Parathyroid adenoma (tissue), 2 donors: ENCODE measurements at regions not wholly inside any gene's neighbourhood (a gene's known extent, or its start where the extent isn't known, plus 50 kb on each side); places are given as distances from the start of the nearest gene placed in this dataset.
"Not testable (repeated sequence)": the region's sequence is repeated elsewhere in the genome, so short reads cannot be mapped to it uniquely, and the experiment has no call there.

Experiments
- H2AFZ ChIP-seq: fragments of 300-600 bp; sonication (generic); one replicate; pipeline ENCODE4 v1.7.0; 2017; ENCODE audit warnings: antibody characterized with exemption, mild to moderate bottlenecking
- H3K27ac ChIP-seq: fragments of 300-600 bp; sonication (generic); one replicate; pipeline ENCODE4 v1.7.0; 2017
- H3K27me3 ChIP-seq: fragments of 300-600 bp; sonication (generic); one replicate; pipeline ENCODE4 v1.7.0; 2017; ENCODE audit warnings: low read length; ENCODE audit not compliant: control insufficient read depth, insufficient read depth
- H3K36me3 ChIP-seq: fragments of 300-600 bp; sonication (generic); one replicate; pipeline ENCODE4 v1.7.0; 2017; ENCODE audit warnings: low read length; ENCODE audit not compliant: control insufficient read depth, insufficient read depth
- H3K4me1 ChIP-seq: fragments of 300-600 bp; sonication (generic); one replicate; pipeline ENCODE4 v1.7.0; 2017; ENCODE audit warnings: control low read depth
- H3K4me2 ChIP-seq: fragments of 300-600 bp; sonication (generic); one replicate; pipeline ENCODE4 v1.7.0; 2017; ENCODE audit warnings: low read length
- H3K4me3 ChIP-seq: fragments of 300-600 bp; sonication (generic); one replicate; pipeline ENCODE4 v1.7.0; 2017; ENCODE audit warnings: low read depth, low read length
- H3K79me2 ChIP-seq: fragments of 300-600 bp; sonication (generic); one replicate; pipeline ENCODE4 v1.7.0; 2017; ENCODE audit warnings: control low read depth
- H3K9ac ChIP-seq: fragments of 300-600 bp; sonication (generic); one replicate; pipeline ENCODE4 v1.7.0; 2017; ENCODE audit warnings: mild to moderate bottlenecking
- H3K9me3 ChIP-seq: fragments of 300-600 bp; sonication (generic); one replicate; pipeline ENCODE4 v1.7.0; 2017; ENCODE audit warnings: low read length; ENCODE audit not compliant: control insufficient read depth
- TF ChIP-seq, protein P1 (sequence below): fragments of 300-600 bp; sonication (generic); IDR thresholded peaks from one replicate; pipeline ENCODE4 v1.7.0; 2017; ENCODE audit warnings: antibody characterized with exemption, mild to moderate bottlenecking
- donor health status: primary hyperparathyroidism.

DNA sequence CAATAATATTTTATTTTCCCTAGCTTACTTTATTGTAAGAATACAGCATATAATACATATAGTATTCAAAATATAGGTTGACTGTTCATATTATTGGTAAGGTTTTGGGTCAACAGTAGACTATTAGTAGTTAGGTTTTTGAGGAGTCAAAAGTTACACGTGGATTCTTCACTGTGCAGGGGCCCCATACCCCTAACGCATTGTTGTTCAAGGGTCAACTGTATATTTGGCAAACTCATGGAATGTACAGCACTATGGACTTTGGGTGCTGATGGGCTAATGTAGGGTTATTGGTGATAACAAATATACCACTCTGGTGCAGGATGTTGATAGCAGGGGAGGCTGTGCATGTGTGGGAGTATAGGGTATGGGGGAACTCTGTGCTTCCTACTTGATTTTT, 397.2 kb downstream of the BCKDHB start:
- H3K27me3 ChIP-seq, result no peaks in the 10 kb centered on the region
- no peak overlapping the region for H3K27ac ChIP-seq
- no peaks in the 10 kb centered on the region for H3K9me3 ChIP-seq
- no peaks in the 10 kb centered on the region for H3K4me1 ChIP-seq
- H2AFZ ChIP-seq, result no peak overlapping the region
- H3K4me2 ChIP-seq, result no peak overlapping the region
- H3K36me3 ChIP-seq, result no peaks in the 10 kb centered on the region
- H3K4me3 ChIP-seq, result no peak overlapping the region
- no peak overlapping the region for H3K9ac ChIP-seq
- H3K79me2 ChIP-seq, result no peaks in the 10 kb centered on the region
- TF ChIP-seq, protein P1, sequence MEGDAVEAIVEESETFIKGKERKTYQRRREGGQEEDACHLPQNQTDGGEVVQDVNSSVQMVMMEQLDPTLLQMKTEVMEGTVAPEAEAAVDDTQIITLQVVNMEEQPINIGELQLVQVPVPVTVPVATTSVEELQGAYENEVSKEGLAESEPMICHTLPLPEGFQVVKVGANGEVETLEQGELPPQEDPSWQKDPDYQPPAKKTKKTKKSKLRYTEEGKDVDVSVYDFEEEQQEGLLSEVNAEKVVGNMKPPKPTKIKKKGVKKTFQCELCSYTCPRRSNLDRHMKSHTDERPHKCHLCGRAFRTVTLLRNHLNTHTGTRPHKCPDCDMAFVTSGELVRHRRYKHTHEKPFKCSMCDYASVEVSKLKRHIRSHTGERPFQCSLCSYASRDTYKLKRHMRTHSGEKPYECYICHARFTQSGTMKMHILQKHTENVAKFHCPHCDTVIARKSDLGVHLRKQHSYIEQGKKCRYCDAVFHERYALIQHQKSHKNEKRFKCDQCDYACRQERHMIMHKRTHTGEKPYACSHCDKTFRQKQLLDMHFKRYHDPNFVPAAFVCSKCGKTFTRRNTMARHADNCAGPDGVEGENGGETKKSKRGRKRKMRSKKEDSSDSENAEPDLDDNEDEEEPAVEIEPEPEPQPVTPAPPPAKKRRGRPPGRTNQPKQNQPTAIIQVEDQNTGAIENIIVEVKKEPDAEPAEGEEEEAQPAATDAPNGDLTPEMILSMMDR, result no peak

GRCh38 chr6:80502871-80503270, 396.4 kb downstream of the BCKDHB start:
- no peak overlapping the region for H3K4me3 ChIP-seq
- no peak overlapping the region for H2AFZ ChIP-seq
- H3K4me2 ChIP-seq, result no peak overlapping the region
- H3K4me1 ChIP-seq, result no peaks in the 10 kb centered on the region
- no peaks in the 10 kb centered on the region for H3K9me3 ChIP-seq
- no peak overlapping the region for H3K27ac ChIP-seq
- H3K9ac ChIP-seq, result no peak overlapping the region
- H3K36me3 ChIP-seq, result no peaks in the 10 kb centered on the region
- H3K27me3 ChIP-seq, result no peaks in the 10 kb centered on the region
- no peaks in the 10 kb centered on the region for H3K79me2 ChIP-seq
- TF ChIP-seq, protein P1, result no peak

DNA sequence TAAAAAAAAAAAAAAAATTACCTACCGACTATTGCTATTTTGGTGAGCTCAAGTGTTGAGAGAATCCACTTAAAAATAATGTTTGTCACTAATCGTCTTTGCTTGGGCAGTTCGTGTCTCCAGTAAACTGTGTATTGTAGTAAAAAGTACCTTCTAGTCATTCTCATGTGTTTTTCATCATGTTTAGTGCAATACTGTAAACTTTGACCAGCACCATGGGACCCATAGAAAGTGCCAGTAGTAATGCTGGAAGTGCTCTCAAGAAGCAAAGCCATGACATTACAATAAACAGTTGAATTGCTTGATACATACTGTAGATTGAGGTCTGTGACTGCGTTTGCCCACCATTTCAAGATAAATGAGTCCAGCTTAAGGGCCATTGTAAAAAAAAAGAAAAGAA, 395.2 kb downstream of the BCKDHB start:
- no peak overlapping the region for H3K4me2 ChIP-seq
- no peaks in the 10 kb centered on the region for H3K27me3 ChIP-seq
- H3K9me3 ChIP-seq, result no peaks in the 10 kb centered on the region
- H3K27ac ChIP-seq, result no peak overlapping the region
- H3K4me3 ChIP-seq, result no peak overlapping the region
- no peaks in the 10 kb centered on the region for H3K4me1 ChIP-seq
- TF ChIP-seq, protein P1, result no peak
- H3K79me2 ChIP-seq, result no peaks in the 10 kb centered on the region
- no peak overlapping the region for H2AFZ ChIP-seq
- no peak overlapping the region for H3K9ac ChIP-seq
- no peaks in the 10 kb centered on the region for H3K36me3 ChIP-seq

GRCh38 chr6:80497696-80498486, 391.4 kb downstream of the BCKDHB start:
- H3K36me3 ChIP-seq, result not testable (repeated sequence)

GRCh38 chr6:80489911-80490635, 383.6 kb downstream of the BCKDHB start:
- H3K9me3 ChIP-seq, result no peaks in the 10 kb centered on the region
- H3K27ac ChIP-seq, result no peak overlapping the region
- no peaks in the 10 kb centered on the region for H3K27me3 ChIP-seq
- TF ChIP-seq, protein P1, result no peak
- no peak overlapping the region for H3K4me2 ChIP-seq
- no peak overlapping the region for H3K4me3 ChIP-seq
- H3K9ac ChIP-seq, result no peak overlapping the region
- H3K4me1 ChIP-seq, result no peaks in the 10 kb centered on the region
- no peak overlapping the region for H2AFZ ChIP-seq
- no peaks in the 10 kb centered on the region for H3K36me3 ChIP-seq
- no peaks in the 10 kb centered on the region for H3K79me2 ChIP-seq

More at GRCh38 chr6:80497696-80498486, 391.4 kb downstream of the BCKDHB start:
- not testable (repeated sequence) for H3K27ac ChIP-seq, H3K79me2 ChIP-seq, H3K4me1 ChIP-seq, H3K9ac ChIP-seq, H2AFZ ChIP-seq, H3K9me3 ChIP-seq, H3K27me3 ChIP-seq, H3K4me3 ChIP-seq, H3K4me2 ChIP-seq
